GM19455 (cell line): ENCODE measurements at regions not wholly inside any gene's neighbourhood (a gene's known extent, or its start where the extent isn't known, plus 50 kb on each side); places are given as distances from the start of the nearest gene placed in this dataset.
"Not testable (repeated sequence)": the region's sequence is repeated elsewhere in the genome, so short reads cannot be mapped to it uniquely, and the experiment has no call there.

ENCODE experiments used
- ATAC-seq: cut with Tn5 transposase; IDR thresholded peaks from one replicate; pipeline ENCODE4 v1.9.1; 2021; ENCODE audit not compliant: unreplicated experiment

DNA sequence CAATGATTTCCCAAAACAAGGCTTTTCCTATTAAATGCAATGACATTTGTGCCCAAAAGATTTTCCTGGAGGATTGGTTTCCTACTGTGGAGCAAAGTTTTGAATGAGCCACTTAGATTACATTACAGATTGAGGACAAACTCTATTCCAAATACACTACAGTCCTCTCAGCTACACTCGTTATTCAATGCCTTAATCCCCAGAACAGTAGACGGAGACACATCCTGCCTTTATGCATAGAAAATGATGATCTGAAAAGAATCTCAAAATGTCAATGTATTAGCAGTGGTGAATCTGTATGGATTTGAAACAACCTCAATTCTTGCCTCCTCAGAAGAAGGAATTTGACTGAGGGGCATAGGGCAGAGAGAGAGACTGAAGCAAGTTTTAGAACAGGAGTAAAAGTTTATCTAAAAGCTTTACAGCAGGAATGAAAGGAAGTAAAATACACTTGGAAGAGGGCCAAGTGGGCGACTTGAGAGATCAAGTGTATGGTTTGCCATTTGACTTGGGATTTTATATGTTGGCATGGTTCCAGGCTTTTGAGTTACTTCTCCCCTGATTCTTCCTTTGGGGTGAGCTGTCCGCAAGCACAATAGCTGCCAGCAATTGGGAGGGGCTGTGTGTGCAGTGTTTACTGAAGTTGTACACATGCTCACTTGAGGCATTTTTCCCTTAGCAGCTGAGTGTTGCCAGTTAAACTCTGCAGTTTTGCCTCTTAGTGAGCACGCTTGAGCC, 891.9 kb upstream of the MBL2 start:
- ATAC-seq, result no peak

DNA sequence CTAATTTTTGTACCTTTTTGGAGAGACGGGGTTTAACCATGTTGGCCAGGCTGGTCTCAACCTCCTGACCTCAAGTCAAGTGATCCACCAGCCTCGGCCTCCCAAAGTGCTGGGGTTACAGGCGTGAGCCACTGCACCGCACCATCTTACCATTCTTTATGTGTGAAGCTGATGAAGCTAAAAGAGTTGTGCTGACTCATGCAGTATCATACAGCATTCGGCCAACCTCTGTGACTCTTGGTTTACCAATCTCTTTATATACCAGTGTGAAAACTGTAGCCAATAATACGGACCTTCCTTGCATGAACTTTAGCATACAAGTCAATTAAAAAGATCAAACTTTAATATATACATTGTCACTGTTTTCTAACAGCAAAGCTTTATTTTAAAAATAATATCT, 878.2 kb upstream of the MBL2 start:
- no peak for ATAC-seq

DNA sequence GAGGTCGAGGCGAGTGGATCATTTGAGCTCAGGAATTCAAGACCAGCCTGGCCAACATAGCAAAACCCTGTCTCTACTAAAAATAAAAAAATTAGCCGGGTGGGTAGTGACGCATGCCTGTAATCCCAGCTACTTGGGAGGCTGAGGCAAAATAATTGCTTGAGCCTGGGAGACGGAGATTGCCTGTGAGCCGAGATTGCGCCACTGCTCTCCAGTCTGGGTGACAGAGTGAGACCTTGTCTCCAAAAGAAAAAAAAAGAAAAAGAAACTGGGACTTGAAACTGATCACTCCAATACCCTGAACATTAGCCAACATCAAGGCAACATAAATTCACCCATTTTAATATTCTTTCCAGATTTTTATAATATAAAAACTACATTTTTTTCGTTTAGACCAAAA, 874.6 kb upstream of the MBL2 start:
- not testable (repeated sequence) for ATAC-seq

DNA sequence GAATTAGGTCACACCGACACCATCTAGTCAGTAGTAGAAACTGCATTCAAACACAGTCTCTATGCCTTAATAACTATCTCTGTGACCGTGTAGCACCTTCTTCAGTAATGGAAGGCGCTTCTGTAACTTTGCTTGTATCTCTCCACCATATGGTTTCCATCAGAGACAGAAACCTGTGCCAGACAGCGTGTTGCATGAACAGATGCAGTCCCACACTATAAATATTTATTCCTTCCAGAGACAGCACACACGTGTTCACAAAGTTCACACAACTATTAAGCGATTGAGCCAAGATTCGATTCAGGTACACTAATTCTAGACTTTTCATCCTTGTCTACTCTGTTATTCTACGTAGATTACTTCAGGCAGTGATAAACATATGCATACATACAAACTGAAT, 873.9 kb upstream of the MBL2 start:
- ATAC-seq, result no peak

DNA sequence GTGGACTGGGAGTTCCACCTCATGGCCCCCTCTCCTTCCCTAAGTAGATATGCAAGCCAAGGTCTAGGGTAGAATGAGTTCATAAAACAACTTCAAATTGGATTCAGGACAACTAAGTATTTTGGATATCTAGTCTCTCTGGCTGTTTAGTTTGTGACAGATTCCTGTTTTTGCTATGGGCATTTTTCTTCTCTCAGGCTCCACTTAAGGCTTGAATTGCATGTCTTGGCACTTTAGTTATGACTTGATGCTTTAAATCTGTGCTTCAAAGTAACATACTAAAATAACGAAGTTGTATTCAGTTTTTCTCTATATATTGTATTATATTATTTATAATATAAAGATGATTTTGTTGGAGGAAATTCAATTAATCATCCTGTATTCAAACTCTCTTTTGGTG, 873.4 kb upstream of the MBL2 start:
- no peak for ATAC-seq

DNA sequence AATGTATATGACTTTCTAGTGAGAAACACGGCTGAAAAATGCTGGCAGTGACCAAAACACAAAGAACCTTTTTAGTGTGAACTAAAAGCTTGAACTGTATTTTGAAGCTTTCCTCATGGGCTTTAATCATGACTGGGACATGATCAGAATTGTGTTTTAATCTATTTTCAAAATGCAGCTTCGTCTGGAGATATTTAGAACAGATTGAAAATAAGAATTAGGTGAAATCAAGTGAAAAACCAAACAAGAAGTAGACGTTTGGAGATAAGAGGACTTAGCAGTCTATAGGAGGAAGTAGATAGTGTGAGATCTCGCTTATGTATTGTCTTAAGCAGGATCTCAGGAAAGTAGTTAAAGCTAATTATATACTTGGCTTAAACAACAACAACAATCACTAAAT, 865.4 kb upstream of the MBL2 start:
- ATAC-seq, result no peak

DNA sequence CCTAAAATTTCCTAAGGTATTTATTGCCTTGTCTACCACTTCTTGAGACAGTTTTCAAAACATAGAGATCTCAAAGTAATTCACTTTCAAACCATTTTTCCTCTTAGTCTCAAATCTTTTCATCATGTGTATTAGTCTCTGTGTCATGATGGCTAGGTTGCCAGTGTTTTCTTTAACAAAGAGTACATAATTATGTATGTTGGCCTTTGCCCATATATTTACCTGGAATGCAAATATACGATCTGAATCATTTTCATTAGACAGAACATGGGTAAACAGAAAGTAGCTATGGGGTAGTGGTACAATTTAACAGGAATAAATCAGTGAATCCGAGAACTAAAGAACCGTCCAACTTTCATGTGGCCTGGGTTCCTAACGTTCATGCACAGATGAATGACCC, 852.1 kb upstream of the MBL2 start:
- ATAC-seq, result no peak

DNA sequence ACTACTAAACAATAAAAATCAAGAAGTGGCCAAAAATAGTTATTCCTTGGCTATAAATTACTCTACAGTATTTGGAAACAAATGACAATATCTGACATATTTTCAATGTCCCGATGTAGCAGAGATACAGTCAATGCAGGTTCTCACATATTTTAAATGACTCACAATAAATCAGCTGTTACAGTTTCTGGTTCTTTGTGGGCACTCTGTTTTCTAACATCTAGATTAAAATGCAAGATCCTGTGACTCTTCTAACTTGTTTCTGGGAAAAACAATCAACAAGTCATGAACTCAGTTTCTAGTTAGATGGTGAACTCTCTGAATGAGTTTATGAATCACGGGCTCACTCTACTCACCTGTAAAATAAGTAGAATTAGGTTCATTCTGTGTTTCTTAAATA, 849.6 kb upstream of the MBL2 start:
- ATAC-seq, result no peak

DNA sequence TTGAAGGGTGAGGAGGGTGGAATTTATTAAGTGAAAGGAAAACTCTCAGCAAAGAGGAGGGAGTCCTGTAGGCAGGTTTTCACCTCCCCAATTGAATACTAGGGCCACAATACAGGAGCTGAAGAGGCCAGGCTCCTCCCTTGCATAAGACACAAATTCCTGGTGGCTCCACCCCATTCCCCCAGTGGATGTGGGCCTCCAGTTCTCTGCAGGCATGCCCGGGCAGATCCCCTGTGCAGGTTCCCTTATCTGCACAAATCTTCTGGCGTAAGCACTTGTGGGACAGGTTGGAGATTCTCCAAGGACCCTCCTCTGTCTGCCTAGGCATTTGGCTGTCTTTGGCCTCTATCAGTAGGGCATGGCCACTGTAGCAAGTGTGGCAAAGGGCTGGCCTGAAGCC, 847.1 kb upstream of the MBL2 start:
- no peak for ATAC-seq

DNA sequence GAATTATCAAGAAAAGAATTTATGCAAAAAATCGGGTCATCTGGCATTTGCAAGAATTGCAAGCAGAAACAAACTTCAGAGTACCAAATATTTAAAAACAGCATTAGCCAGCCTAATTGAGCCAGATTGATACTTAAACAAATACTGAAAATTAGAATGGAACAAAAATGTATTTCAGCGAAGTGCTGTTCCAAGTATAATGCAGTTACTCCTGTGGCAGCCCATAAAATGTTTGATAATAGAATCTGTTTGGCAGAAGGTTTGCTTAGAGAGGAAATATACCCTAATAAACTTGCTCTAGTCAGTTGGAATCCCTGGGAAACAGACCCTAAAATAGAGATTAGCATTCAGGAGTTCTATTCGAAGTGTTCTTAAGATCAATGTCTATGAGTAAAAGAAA, 835.1 kb upstream of the MBL2 start:
- no peak for ATAC-seq

DNA sequence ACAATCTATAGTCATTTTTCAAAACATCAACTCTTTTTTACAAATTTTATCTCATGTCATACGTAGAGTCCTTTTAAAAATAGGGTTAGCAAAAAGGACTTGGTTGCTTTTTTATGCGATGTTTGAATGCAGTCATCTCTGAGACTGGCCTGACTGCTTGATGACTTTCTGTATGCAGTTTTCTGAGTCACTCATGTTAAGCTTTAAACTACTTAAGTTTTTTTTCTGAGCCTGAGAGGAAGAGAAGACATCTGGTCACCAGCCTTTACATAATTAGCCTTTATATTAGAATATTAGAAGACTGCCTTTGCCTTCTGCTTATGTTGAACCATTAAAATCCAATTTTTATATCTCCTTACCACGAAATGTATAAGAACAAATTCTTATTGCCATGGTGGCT, 834.4 kb upstream of the MBL2 start:
- ATAC-seq, result no peak

DNA sequence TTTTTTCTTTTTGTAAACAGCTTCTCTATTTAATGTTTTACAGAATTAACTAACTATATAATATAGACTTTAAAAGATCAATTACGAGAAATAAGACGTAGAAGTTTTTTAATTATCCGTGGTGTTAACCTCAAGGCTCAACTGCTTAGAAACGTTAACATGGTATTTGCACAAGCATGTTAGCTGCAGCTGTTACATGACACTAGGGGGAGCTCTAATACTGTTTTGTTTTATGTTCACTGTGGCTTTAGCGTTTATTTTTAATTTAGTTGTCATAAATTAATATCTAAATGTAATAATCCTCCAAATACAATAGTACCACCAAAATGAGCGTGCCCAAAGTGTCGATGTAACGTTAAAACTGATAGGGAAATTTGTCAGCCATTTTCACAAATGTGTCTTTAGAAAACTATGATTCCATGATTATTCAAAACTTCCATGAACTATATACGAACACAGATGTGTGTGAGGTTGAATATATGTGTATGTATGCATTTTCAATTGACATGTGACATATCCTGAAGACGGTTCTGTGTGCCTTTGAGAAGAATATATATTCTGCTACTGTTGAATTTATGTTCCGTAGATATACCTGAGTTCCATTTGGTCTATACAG, 828.8 kb upstream of the MBL2 start:
- peak; percentile 71 for ATAC-seq

DNA sequence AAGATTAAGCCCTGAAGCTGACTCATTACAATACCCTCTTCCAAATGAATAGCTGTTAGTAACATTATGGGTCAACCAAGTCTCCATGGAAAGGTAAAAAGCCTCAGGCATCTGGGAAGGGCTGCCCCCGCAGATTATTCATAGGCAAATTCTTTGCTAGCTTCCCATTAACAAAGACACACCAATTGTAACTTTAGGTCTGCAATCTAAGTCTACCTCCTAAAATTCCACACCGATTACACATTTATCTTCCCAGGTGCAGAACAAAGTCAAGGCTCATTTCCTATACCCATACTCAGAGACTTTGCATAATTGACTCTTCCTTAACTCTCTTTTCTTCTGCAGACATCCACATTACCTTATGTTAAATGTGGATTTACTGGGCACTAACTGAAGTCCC, 826.3 kb upstream of the MBL2 start:
- no peak for ATAC-seq

DNA sequence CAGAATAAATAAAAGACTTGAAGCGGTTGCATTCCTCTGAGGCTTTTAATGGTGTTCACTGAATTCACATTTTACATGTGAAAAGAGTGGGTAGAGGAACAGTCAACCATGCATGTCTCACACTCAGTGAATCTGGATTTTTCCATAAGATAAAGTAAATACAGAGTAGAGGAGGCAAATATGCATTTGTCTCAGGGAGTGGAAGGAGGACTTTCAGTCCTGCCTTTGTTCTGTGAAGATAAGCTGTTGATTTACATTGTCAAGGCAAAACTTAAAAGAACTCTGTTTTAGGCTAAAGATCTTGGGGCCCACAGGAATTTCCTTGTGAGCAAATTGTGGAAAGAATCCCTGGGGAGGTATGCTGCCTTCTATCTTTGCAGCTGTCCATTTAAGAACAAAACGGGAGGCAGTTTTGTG, 825.3 kb upstream of the MBL2 start:
- ATAC-seq, result no peak

DNA sequence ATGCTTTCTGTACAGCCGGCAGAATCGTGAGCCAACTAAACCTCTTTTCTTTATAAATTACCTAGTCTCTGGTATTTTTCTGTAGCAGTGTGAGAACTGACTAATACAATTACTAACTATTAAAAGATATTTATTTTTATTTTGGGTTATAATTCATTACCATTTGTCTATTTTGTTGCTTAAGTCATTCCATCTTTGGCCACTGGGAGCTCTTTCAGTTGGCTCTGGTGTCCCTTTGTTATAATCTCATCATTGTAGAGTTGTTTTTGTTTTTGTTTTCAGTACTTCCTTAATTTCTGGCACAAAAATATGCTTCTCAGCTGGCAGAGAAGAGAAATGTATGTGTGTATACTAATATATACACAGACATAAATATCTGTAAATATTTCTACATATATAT, 807.9 kb upstream of the MBL2 start:
- no peak for ATAC-seq

DNA sequence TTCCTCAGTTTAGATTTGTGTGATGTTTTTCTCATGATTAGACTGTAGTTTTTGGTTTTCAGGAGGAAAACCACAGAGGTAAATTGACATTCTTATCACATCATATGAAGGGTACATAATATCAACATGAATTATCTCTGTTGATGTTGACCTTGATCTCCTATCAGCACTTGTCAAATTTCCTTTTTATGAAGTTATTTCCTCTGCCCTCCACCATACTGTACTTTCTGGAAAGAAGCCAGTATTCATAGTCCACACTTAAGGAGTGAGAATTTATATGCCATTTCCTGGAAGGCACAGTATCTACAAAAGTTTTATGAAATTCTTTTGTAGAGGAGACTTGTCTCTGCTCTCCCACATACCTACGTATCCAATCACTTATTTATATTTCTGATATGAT, 807.2 kb upstream of the MBL2 start:
- no peak for ATAC-seq

DNA sequence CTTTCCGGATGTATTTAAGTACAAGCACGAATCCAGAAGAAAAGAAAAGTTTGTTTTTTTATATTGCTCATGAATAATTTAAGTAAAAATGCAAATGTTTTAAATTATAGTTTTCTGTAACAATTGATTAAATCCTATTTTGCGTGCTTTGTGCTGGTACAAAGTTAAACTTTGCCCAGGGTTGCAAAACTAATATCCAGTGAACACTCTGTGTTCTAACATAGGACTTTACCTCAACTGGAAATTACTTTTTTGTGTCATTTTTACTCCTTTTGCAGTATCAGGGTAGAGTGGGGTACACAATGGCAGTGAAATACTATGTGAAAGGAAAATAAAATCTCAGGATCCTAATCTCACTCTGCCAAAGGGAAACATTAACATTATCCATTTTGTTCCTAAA, 801.4 kb upstream of the MBL2 start:
- ATAC-seq, result no peak

DNA sequence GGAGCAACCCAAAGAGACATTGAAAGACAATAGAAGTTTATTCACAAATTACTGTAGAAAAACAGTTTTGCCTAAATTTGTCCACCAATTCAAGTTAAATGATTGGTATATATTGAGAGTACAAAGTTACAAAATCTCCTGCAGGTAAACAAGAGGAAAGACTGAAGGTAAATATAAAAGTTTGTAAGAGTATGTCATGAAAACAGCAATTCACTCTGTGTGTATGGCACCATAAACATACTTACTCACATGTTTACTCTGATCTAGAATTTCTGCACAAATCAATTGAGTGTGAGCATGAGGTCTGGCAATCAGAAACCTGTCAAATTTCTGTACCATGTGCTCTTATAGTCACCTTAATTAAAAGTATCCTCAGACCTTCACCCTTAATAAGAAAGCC, 800.9 kb upstream of the MBL2 start:
- no peak for ATAC-seq

DNA sequence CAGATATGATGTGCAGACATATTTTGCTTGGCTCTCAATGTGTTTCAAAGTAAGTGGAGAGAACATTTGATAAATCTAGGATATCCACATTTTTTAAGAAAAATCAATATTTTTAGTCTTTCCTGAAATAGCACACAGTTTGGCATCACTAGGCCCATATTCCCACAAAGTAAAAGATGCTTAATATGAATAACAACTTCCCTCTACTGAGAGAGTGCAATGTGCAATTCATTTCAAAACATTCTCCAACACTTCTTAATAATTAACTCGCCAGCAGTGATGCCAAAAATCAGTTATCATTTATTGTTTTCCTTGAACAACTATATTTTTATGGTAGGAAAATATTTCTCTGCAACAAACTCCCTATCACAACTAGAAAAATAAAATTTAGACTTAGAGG, 800.2 kb upstream of the MBL2 start:
- no peak for ATAC-seq

DNA sequence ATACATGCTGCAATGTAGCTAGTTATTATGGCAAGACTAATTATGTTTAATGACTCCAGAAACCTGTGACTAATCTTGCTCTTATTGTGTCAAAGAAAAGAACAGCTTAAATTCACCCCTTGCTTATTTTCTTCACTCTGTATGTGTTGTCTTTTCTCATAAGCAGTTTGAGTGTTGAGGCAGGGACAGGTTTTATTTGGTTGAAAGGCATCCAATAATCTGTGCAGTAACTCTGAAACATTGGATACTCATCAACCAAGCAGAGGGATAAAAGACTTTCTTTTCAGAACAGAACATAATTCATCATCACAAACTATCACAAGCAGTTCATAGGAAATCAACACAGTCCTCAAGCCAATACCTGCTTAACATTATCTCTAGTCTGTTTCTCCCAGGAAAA, 797.6 kb upstream of the MBL2 start:
- no peak for ATAC-seq

DNA sequence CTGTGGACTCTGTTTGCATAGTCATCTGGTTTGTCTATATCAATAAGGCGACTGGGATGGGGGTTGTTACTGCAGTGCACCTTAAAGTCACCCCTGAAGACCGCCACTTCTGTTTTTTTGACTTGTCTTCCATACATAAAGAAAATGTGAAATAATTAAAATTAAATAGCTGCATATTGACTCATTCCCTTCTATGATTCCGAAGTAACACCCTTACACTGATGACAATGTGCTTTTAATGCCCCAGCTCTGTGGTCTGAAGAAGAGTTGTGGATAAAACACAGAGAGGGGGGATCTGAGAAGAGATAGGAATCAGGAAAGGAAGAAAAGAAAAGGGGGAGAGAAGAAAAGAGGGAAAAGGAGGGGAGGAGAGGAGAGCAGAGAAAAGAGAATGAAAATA, 796.9 kb upstream of the MBL2 start:
- ATAC-seq, result no peak

DNA sequence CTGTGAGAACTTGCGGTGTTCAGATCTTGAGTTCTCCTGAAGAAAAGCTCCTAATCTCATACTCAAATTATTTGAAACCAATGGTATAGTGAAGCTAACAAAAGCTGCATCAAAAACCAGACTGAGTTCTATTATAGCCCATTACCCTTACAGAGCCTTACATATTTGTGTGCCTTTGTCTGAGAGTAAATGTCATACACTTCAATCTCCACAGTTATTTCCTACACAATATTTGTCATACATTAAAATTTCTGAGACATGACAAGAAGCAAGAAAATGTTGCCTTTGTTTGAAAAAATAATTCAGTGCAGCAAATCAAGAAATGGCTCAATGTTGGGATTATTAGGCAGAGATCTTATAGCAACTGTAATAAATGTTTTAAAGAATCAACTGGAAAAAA, 776.1 kb upstream of the MBL2 start:
- ATAC-seq, result no peak

DNA sequence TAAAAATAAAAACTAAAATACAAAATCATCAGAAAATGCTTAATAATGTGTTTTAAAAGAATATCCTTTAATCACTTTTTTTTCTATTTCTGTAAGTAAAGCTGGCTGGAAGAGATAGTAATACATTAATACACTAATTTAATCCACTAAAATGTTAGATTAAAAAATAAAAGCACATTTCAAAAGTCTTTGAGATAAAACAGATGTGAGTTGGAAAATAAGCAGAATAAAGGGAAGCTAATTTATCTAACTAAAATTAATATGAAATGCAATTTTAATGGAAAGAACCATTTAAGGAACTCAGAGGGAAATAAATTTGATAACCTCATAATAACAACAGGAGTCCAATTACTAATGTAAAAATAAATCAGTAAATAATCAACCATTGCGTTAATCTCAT, 774.8 kb upstream of the MBL2 start:
- no peak for ATAC-seq
